Activated T-helper 17 cell treated with anti-CD3 and anti-CD28 coated beads, Interleukin-2, amount 50 U/mL, for 72 hours (primary cell): ENCODE measurements at regions not wholly inside any gene's neighbourhood (a gene's known extent, or its start where the extent isn't known, plus 50 kb on each side); places are given as distances from the start of the nearest gene placed in this dataset.

Source experiments
- ATAC-seq: fragments of 150-1000 bp; cut with Tn5 transposase; replicated peaks from 2 replicates; pipeline ENCODE4 v1.10.0; 2021; ENCODE audit warnings: mild to moderate bottlenecking, moderate library complexity
- H3K27ac Mint-ChIP-seq: one replicate; pipeline ENCODE4 v1.8.0; 2022; ENCODE audit warnings: mixed read lengths
- H3K27me3 Mint-ChIP-seq: one replicate; pipeline ENCODE4 v1.8.0; 2022; ENCODE audit warnings: mixed read lengths
- H3K36me3 Mint-ChIP-seq: one replicate; pipeline ENCODE4 v1.8.0; 2022; ENCODE audit warnings: low read depth, mild to moderate bottlenecking, mixed read lengths
- H3K4me1 Mint-ChIP-seq: one replicate; pipeline ENCODE4 v1.8.0; 2022; ENCODE audit warnings: mixed read lengths
- H3K4me3 Mint-ChIP-seq: one replicate; pipeline ENCODE4 v1.8.0; 2022; ENCODE audit warnings: mild to moderate bottlenecking, mixed read lengths
- H3K9me3 Mint-ChIP-seq: one replicate; pipeline ENCODE4 v1.8.0; 2022; ENCODE audit warnings: mixed read lengths

- H3K36me3 Mint-ChIP-seq: no peaks in the 10 kb centered on the region
- peaks cover 3% of the 10 kb centered on the region for H3K9me3 Mint-ChIP-seq
- H3K27ac Mint-ChIP-seq: no peak overlapping the region
- no peak for ATAC-seq
- H3K27me3 Mint-ChIP-seq: no peaks in the 10 kb centered on the region
- no peak overlapping the region for H3K4me3 Mint-ChIP-seq
- H3K4me1 Mint-ChIP-seq: no peaks in the 10 kb centered on the region
Observed at GRCh38 chr4:123930996-123931395, 534.4 kb downstream of the SPRY1 start.

- no peaks in the 10 kb centered on the region for H3K4me1 Mint-ChIP-seq
- H3K27ac Mint-ChIP-seq: no peak overlapping the region
- H3K36me3 Mint-ChIP-seq: no peaks in the 10 kb centered on the region
Observed at GRCh38 chr4:123934096-123934495, 537.5 kb downstream of the SPRY1 start.

GRCh38 chr4:123936621-123937043 lies 540.0 kb downstream of the SPRY1 start:
- H3K27ac Mint-ChIP-seq: no peak overlapping the region
- no peak overlapping the region for H3K4me3 Mint-ChIP-seq
- peaks cover 3% of the 10 kb centered on the region for H3K27me3 Mint-ChIP-seq
- no peaks in the 10 kb centered on the region for H3K36me3 Mint-ChIP-seq
- H3K9me3 Mint-ChIP-seq: no peaks in the 10 kb centered on the region
- H3K4me1 Mint-ChIP-seq: no peaks in the 10 kb centered on the region
- no peak for ATAC-seq

More at GRCh38 chr4:123934096-123934495, 537.5 kb downstream of the SPRY1 start:
- Mint-ChIP-seq H3K9me3 (peaks cover 3% of the 10 kb centered on the region), H3K4me3 (no peak overlapping the region), H3K27me3 (no peaks in the 10 kb centered on the region)
- no peak for ATAC-seq

- ATAC-seq: no peak
- H3K27me3 Mint-ChIP-seq: peaks cover 3% of the 10 kb centered on the region
- no peak overlapping the region for H3K27ac Mint-ChIP-seq
- no peaks in the 10 kb centered on the region for H3K36me3 Mint-ChIP-seq
- no peaks in the 10 kb centered on the region for H3K9me3 Mint-ChIP-seq
- H3K4me1 Mint-ChIP-seq: no peaks in the 10 kb centered on the region
- no peak overlapping the region for H3K4me3 Mint-ChIP-seq
Observed at GRCh38 chr4:123937581-123937980, 541.0 kb downstream of the SPRY1 start.

- H3K36me3 Mint-ChIP-seq: no peaks in the 10 kb centered on the region
- ATAC-seq: no peak
- H3K4me1 Mint-ChIP-seq: no peaks in the 10 kb centered on the region
- H3K27ac Mint-ChIP-seq: no peak overlapping the region
- H3K4me3 Mint-ChIP-seq: no peak overlapping the region
- H3K9me3 Mint-ChIP-seq: no peaks in the 10 kb centered on the region
- peaks cover 3% of the 10 kb centered on the region for H3K27me3 Mint-ChIP-seq
Observed at GRCh38 chr4:123939621-123940020, 543.0 kb downstream of the SPRY1 start.

GRCh38 chr4:123940604-123941003 lies 544.0 kb downstream of the SPRY1 start:
- no peaks in the 10 kb centered on the region for H3K9me3 Mint-ChIP-seq
- no peak for ATAC-seq
- H3K27ac Mint-ChIP-seq: no peak overlapping the region
- H3K4me3 Mint-ChIP-seq: no peak overlapping the region
- H3K4me1 Mint-ChIP-seq: no peaks in the 10 kb centered on the region
- H3K36me3 Mint-ChIP-seq: no peaks in the 10 kb centered on the region
- peaks cover 3% of the 10 kb centered on the region for H3K27me3 Mint-ChIP-seq

- Mint-ChIP-seq H3K27me3 (peaks cover 3% of the 10 kb centered on the region), H3K4me1 (no peaks in the 10 kb centered on the region), H3K36me3 (no peaks in the 10 kb centered on the region), H3K9me3 (no peaks in the 10 kb centered on the region), H3K27ac (no peak overlapping the region), H3K4me3 (no peak overlapping the region)
- no peak for ATAC-seq
Observed at GRCh38 chr4:123941306-123941705, 544.7 kb downstream of the SPRY1 start.

- no peak overlapping the region for H3K27ac Mint-ChIP-seq
- peaks cover 3% of the 10 kb centered on the region for H3K27me3 Mint-ChIP-seq
- H3K9me3 Mint-ChIP-seq: no peaks in the 10 kb centered on the region
- H3K4me3 Mint-ChIP-seq: no peak overlapping the region
- no peak for ATAC-seq
- no peaks in the 10 kb centered on the region for H3K4me1 Mint-ChIP-seq
- no peaks in the 10 kb centered on the region for H3K36me3 Mint-ChIP-seq
Observed at GRCh38 chr4:123943976-123944375, 547.4 kb downstream of the SPRY1 start.

GRCh38 chr4:123945301-123945700 lies 548.7 kb downstream of the SPRY1 start:
- no peak overlapping the region for H3K27ac Mint-ChIP-seq
- no peaks in the 10 kb centered on the region for H3K9me3 Mint-ChIP-seq
- H3K36me3 Mint-ChIP-seq: no peaks in the 10 kb centered on the region
- ATAC-seq: no peak
- H3K4me3 Mint-ChIP-seq: no peak overlapping the region
- H3K4me1 Mint-ChIP-seq: no peaks in the 10 kb centered on the region
- no peaks in the 10 kb centered on the region for H3K27me3 Mint-ChIP-seq

GRCh38 chr4:123950530-123950929 lies 553.9 kb downstream of the SPRY1 start:
- H3K27ac Mint-ChIP-seq: no peak overlapping the region
- no peak for ATAC-seq
- H3K9me3 Mint-ChIP-seq: no peaks in the 10 kb centered on the region
- H3K36me3 Mint-ChIP-seq: no peaks in the 10 kb centered on the region
- no peaks in the 10 kb centered on the region for H3K27me3 Mint-ChIP-seq
- no peak overlapping the region for H3K4me3 Mint-ChIP-seq
- no peaks in the 10 kb centered on the region for H3K4me1 Mint-ChIP-seq

GRCh38 chr4:123952530-123953274 lies 556.1 kb downstream of the SPRY1 start:
- ATAC-seq: no peak
- Mint-ChIP-seq H3K27ac (no peak overlapping the region), H3K27me3 (no peaks in the 10 kb centered on the region), H3K4me3 (no peak overlapping the region), H3K9me3 (no peaks in the 10 kb centered on the region), H3K4me1 (no peaks in the 10 kb centered on the region), H3K36me3 (no peaks in the 10 kb centered on the region)

GRCh38 chr4:123953566-123953965 lies 557.0 kb downstream of the SPRY1 start:
- no peak overlapping the region for H3K4me3 Mint-ChIP-seq
- no peaks in the 10 kb centered on the region for H3K36me3 Mint-ChIP-seq
- H3K9me3 Mint-ChIP-seq: no peaks in the 10 kb centered on the region
- no peak overlapping the region for H3K27ac Mint-ChIP-seq
- H3K4me1 Mint-ChIP-seq: no peaks in the 10 kb centered on the region
- no peaks in the 10 kb centered on the region for H3K27me3 Mint-ChIP-seq
- no peak for ATAC-seq

GRCh38 chr4:123954220-123954619 lies 557.6 kb downstream of the SPRY1 start:
- no peaks in the 10 kb centered on the region for H3K9me3 Mint-ChIP-seq
- H3K27me3 Mint-ChIP-seq: no peaks in the 10 kb centered on the region
- H3K36me3 Mint-ChIP-seq: no peaks in the 10 kb centered on the region
- no peak overlapping the region for H3K27ac Mint-ChIP-seq
- no peak for ATAC-seq
- H3K4me3 Mint-ChIP-seq: no peak overlapping the region
- H3K4me1 Mint-ChIP-seq: no peaks in the 10 kb centered on the region

GRCh38 chr4:123955167-123955800 lies 558.7 kb downstream of the SPRY1 start:
- H3K36me3 Mint-ChIP-seq: no peaks in the 10 kb centered on the region
- no peak for ATAC-seq
- H3K4me1 Mint-ChIP-seq: no peaks in the 10 kb centered on the region
- H3K9me3 Mint-ChIP-seq: no peaks in the 10 kb centered on the region
- no peaks in the 10 kb centered on the region for H3K27me3 Mint-ChIP-seq
- H3K4me3 Mint-ChIP-seq: no peak overlapping the region
- H3K27ac Mint-ChIP-seq: no peak overlapping the region

GRCh38 chr4:123956204-123956603 lies 559.6 kb downstream of the SPRY1 start:
- Mint-ChIP-seq H3K27ac (no peak overlapping the region), H3K27me3 (no peaks in the 10 kb centered on the region), H3K4me1 (no peaks in the 10 kb centered on the region), H3K4me3 (no peak overlapping the region), H3K9me3 (no peaks in the 10 kb centered on the region), H3K36me3 (no peaks in the 10 kb centered on the region)
- no peak for ATAC-seq
